RCC 7860 (cell line): ENCODE measurements at regions not wholly inside any gene's neighbourhood (a gene's known extent, or its start where the extent isn't known, plus 50 kb on each side); places are given as distances from the start of the nearest gene placed in this dataset.

Experiments
- DNase-seq: peaks from one replicate; pipeline ENCODE4 v3.0.0-alpha.2; 2015; ENCODE audit warnings: low spot score
- FAIRE-seq: peaks from 2 replicates; lab custom pipeline; 2012; peaks lifted over from hg19 to GRCh38; lab: Jason Lieb, UNC

GRCh38 chr5:13480834-13481233 is 463.7 kb downstream of the DNAH5 start:
- DNase-seq (no peak), FAIRE-seq (no peak)

- DNase-seq (peak; percentile 59), FAIRE-seq (peak; percentile 74)
These were observed 465.5 kb downstream of the DNAH5 start for GRCh38 chr5:13478831-13479465.

- peak; percentile 75 for DNase-seq
- peak; percentile 33 for FAIRE-seq
These were observed 467.3 kb downstream of the DNAH5 start for GRCh38 chr5:13477118-13477737.

- FAIRE-seq (no peak), DNase-seq (no peak)
These were observed 471.6 kb downstream of the DNAH5 start for GRCh38 chr5:13472842-13473241.

GRCh38 chr5:13470975-13471374 is 473.5 kb downstream of the DNAH5 start:
- no peak for FAIRE-seq
- no peak for DNase-seq

- no peak for DNase-seq
- FAIRE-seq = no peak
These were observed 474.2 kb downstream of the DNAH5 start for GRCh38 chr5:13470263-13470662.

- FAIRE-seq = no peak
- DNase-seq = no peak
These were observed 479.8 kb downstream of the DNAH5 start for GRCh38 chr5:13464532-13465193.

GRCh38 chr5:13460587-13460986 is 483.9 kb downstream of the DNAH5 start:
- no peak for DNase-seq
- FAIRE-seq = no peak

- DNase-seq (no peak), FAIRE-seq (no peak)
These were observed 490.4 kb downstream of the DNAH5 start for GRCh38 chr5:13454050-13454449.

GRCh38 chr5:13448843-13449242 is 495.6 kb downstream of the DNAH5 start:
- DNase-seq (no peak), FAIRE-seq (no peak)

GRCh38 chr5:13439430-13439829 is 505.1 kb downstream of the DNAH5 start:
- FAIRE-seq (no peak), DNase-seq (no peak)

- DNase-seq (no peak), FAIRE-seq (no peak)
These were observed 516.5 kb downstream of the DNAH5 start for GRCh38 chr5:13427827-13428557.

- FAIRE-seq = no peak
- no peak for DNase-seq
These were observed 532.4 kb downstream of the DNAH5 start for GRCh38 chr5:13412040-13412595.

GRCh38 chr5:13408616-13409015 is 535.9 kb downstream of the DNAH5 start:
- FAIRE-seq (peak; percentile 89), DNase-seq (peak; percentile 58)

GRCh38 chr5:13403351-13403750 is 541.1 kb downstream of the DNAH5 start:
- DNase-seq = no peak
- FAIRE-seq = no peak

GRCh38 chr5:13385066-13385465 is 559.4 kb downstream of the DNAH5 start:
- DNase-seq (no peak), FAIRE-seq (no peak)

- FAIRE-seq (no peak), DNase-seq (no peak)
These were observed 562.3 kb downstream of the DNAH5 start for GRCh38 chr5:13382232-13382631.

GRCh38 chr5:13378091-13378490 is 566.4 kb downstream of the DNAH5 start:
- DNase-seq = no peak
- no peak for FAIRE-seq

GRCh38 chr5:13359344-13359743 is 585.1 kb downstream of the DNAH5 start:
- DNase-seq = peak; percentile 32
- FAIRE-seq = peak; percentile 58

GRCh38 chr5:13358342-13358741 is 586.1 kb downstream of the DNAH5 start:
- DNase-seq = no peak
- FAIRE-seq = no peak

- no peak for DNase-seq
These were observed 586.6 kb downstream of the DNAH5 start for GRCh38 chr5:13357929-13358328.

More at GRCh38 chr5:13357929-13358328, 586.6 kb downstream of the DNAH5 start:
- FAIRE-seq = no peak
